Upper lobe of left lung (tissue), 4 donors: ENCODE measurements at regions not wholly inside any gene's neighbourhood (a gene's known extent, or its start where the extent isn't known, plus 50 kb on each side); places are given as distances from the start of the nearest gene placed in this dataset.

Source experiments
- CTCF ChIP-seq, 6 experiments: fragments of 450-650 bp in 4 of 6; fragments of 200-600 bp in 2 of 6; sonication (generic) in 2 of 6; IDR thresholded peaks; one replicate each; pipeline ENCODE4 v1.5.1; 2016 to 2019; ENCODE audit warnings: antibody characterized with exemption in 6 of 6
- EP300 ChIP-seq, 4 donors: sonication (generic); formaldehyde crosslinking; IDR thresholded peaks; one replicate each; pipeline ENCODE4 v1.5.1; 2017; ENCODE audit warnings: antibody characterized with exemption in 4 of 4, control low read depth in 2 of 4
- POLR2A ChIP-seq, 4 donors: fragments of 450-650 bp; IDR thresholded peaks; one replicate each; pipeline ENCODE4 v1.5.1; 2016 to 2017; ENCODE audit warnings: antibody characterized with exemption in 4 of 4, mild to moderate bottlenecking in 2 of 4
- POLR2AphosphoS5 ChIP-seq, 2 donors: sonication (generic); formaldehyde crosslinking; IDR thresholded peaks; one replicate each; pipeline ENCODE4 v1.5.1; 2017; ENCODE audit warnings: antibody characterized with exemption in 2 of 2

GRCh38 chr7:25280181-25280580 is 51.9 kb upstream of the NPVF start:
- TF ChIP-seq CTCF (IDR thresholded peaks at IDR 0.05) (no peak), EP300 (IDR thresholded peaks at IDR 0.05) (no peak), POLR2A (IDR thresholded peaks at IDR 0.05) (no peak), POLR2AphosphoS5 (IDR thresholded peaks at IDR 0.05) (no peak)
